Aorta (tissue), 5 donors: ENCODE measurements at regions not wholly inside any gene's neighbourhood (a gene's known extent, or its start where the extent isn't known, plus 50 kb on each side); places are given as distances from the start of the nearest gene placed in this dataset.

Source experiments
- ATAC-seq: fragments of 200-7000 bp; cut with Tn5 transposase; one replicate; pipeline ENCODE4 v1.9.1; 2022; ENCODE audit warnings: moderate library complexity; ENCODE audit not compliant: low FRiP score
- DNase-seq, 2 donors: peaks; one replicate each; pipeline ENCODE4 v3.0.0-alpha.2; 2020
- H3K27ac ChIP-seq, 2 donors: one replicate each; pipeline ENCODE4 v1.5.1; 2013; ENCODE audit warnings: low read length in 2 of 2, mild to moderate bottlenecking in 2 of 2, moderate library complexity in 2 of 2, control low read depth in 1 of 2, inconsistent platforms in 1 of 2, low read depth in 1 of 2
- H3K27me3 ChIP-seq, 2 donors: one replicate each; pipeline ENCODE4 v1.6.1; 2013; ENCODE audit warnings: control low read depth in 1 of 2, low read length in 1 of 2, mild to moderate bottlenecking in 1 of 2, moderate library complexity in 1 of 2; ENCODE audit not compliant: insufficient read depth in 2 of 2, control insufficient read depth in 1 of 2
- H3K36me3 ChIP-seq, 2 donors: one replicate each; pipeline ENCODE4 v1.6.1; 2013; ENCODE audit warnings: control low read depth in 1 of 2, low read length in 1 of 2, mild to moderate bottlenecking in 1 of 2; ENCODE audit not compliant: insufficient read depth in 2 of 2, control insufficient read depth in 1 of 2
- H3K4me1 ChIP-seq, 2 donors: one replicate each; pipeline ENCODE4 v1.6.1; 2013; ENCODE audit warnings: low read length in 2 of 2, control low read depth in 1 of 2, mild to moderate bottlenecking in 1 of 2, moderate library complexity in 1 of 2; ENCODE audit not compliant: insufficient read depth in 2 of 2, control insufficient read depth in 1 of 2
- H3K4me3 ChIP-seq, 2 donors: one replicate each; pipeline ENCODE4 v1.5.1; 2013; ENCODE audit warnings: low read length in 2 of 2, control low read depth in 1 of 2, mild to moderate bottlenecking in 1 of 2
- H3K9me3 ChIP-seq: one replicate; pipeline ENCODE4 v1.6.1; 2013; ENCODE audit warnings: mild to moderate bottlenecking, low read length; ENCODE audit not compliant: control insufficient read depth
- WGBS, 2 donors: extraction: QIAGEN DNeasy Blood & Tissue Kit; methylation state at CpG; one replicate each; pipeline ENCODE4 v1.1.7; 2013; 5-methylcytosine and 5-hydroxymethylcytosine counted together
- intact Hi-C, 2 donors: fragments of 100-400 bp; cut with DNase I; formaldehyde crosslinking; loops; one replicate each; pipeline versions ENCODE4 v1.14.2 to v1.15.0; 2022
- donor health status: healthy with polysubstance abuse.
- donor health status: Bipolar disorder and iron deficiency.
- donor health status: DM: no; HTN: no; CAD: no.
- donor health status: DM: no; HTN: no; CAD: no.
- donor health status: DM: yes; HTN: yes; CAD: no.

GRCh38 chr2:180146541-180146940 is 139.4 kb upstream of the CWC22 start:
- DNase-seq (no peak), ATAC-seq (no peak)
- Histone ChIP-seq H3K36me3 (no peaks in the 10 kb centered on the region), H3K27me3 (no peaks in the 10 kb centered on the region), H3K9me3 (no peaks in the 10 kb centered on the region), H3K27ac (no peak overlapping the region), H3K4me3 (no peak overlapping the region), H3K4me1 (no peaks in the 10 kb centered on the region)
- 24 to 31% methylated on average over 2 of the region's 2 CpGs for WGBS, 2 donors
- intact Hi-C loops, result no loop called here

GRCh38 chr2:180146114-180146513 is 139.0 kb upstream of the CWC22 start:
- Histone ChIP-seq H3K4me1 (no peaks in the 10 kb centered on the region), H3K9me3 (no peaks in the 10 kb centered on the region), H3K36me3 (no peaks in the 10 kb centered on the region), H3K4me3 (no peak overlapping the region), H3K27ac (no peak overlapping the region), H3K27me3 (no peaks in the 10 kb centered on the region)
- intact Hi-C loops, result no loop called here
- 35 to 44% methylated on average over 1 of the region's 1 CpG for WGBS, 2 donors
- ATAC-seq, result no peak
- no peak for DNase-seq

- 58 to 62% methylated on average over 5 of the region's 5 CpGs for WGBS, 2 donors
- intact Hi-C loops, result no loop called here
- Histone ChIP-seq H3K4me1 (no peaks in the 10 kb centered on the region), H3K27ac (no peak overlapping the region), H3K36me3 (no peaks in the 10 kb centered on the region), H3K27me3 (no peaks in the 10 kb centered on the region), H3K4me3 (no peak overlapping the region), H3K9me3 (no peaks in the 10 kb centered on the region)
- ATAC-seq (no peak), DNase-seq (no peak)
Measured at GRCh38 chr2:180145163-180145562, 138.1 kb upstream of the CWC22 start.

- Histone ChIP-seq H3K36me3 (no peaks in the 10 kb centered on the region), H3K4me1 (no peaks in the 10 kb centered on the region), H3K9me3 (no peaks in the 10 kb centered on the region), H3K4me3 (no peak overlapping the region), H3K27ac (no peak overlapping the region), H3K27me3 (no peaks in the 10 kb centered on the region)
- no peak for DNase-seq
- intact Hi-C loops, result no loop called here
- ATAC-seq, result no peak
Measured at GRCh38 chr2:180144338-180144813, 137.3 kb upstream of the CWC22 start.

- no peaks in the 10 kb centered on the region for H3K27me3 ChIP-seq
- ATAC-seq (no peak), DNase-seq (no peak)
- H3K27ac ChIP-seq, result no peak overlapping the region
- no peaks in the 10 kb centered on the region for H3K4me1 ChIP-seq
- 71 to 81% methylated on average over 5 of the region's 5 CpGs for WGBS, 2 donors
- no peaks in the 10 kb centered on the region for H3K36me3 ChIP-seq
- H3K4me3 ChIP-seq, result no peak overlapping the region
- intact Hi-C loops, result no loop called here
- no peaks in the 10 kb centered on the region for H3K9me3 ChIP-seq
Measured at GRCh38 chr2:180143633-180144337, 136.7 kb upstream of the CWC22 start.

GRCh38 chr2:180141600-180141999 is 134.5 kb upstream of the CWC22 start:
- H3K9me3 ChIP-seq, result no peaks in the 10 kb centered on the region
- DNase-seq (no peak), ATAC-seq (no peak)
- 54% methylated on average over 2 of the region's 2 CpGs for WGBS, 2 donors
- intact Hi-C loops, result no loop called here
- H3K4me1 ChIP-seq, result no peaks in the 10 kb centered on the region
- no peak overlapping the region for H3K27ac ChIP-seq
- no peaks in the 10 kb centered on the region for H3K27me3 ChIP-seq
- H3K36me3 ChIP-seq, result no peaks in the 10 kb centered on the region
- H3K4me3 ChIP-seq, result no peak overlapping the region

- no peak overlapping the region for H3K4me3 ChIP-seq
- WGBS, 2 donors, result 29 to 30% methylated on average over 1 of the region's 1 CpG
- intact Hi-C loops, result no loop called here
- no peaks in the 10 kb centered on the region for H3K36me3 ChIP-seq
- peaks cover 0 to 1% of the 10 kb centered on the region in 2 donors for H3K27me3 ChIP-seq
- no peak overlapping the region for H3K27ac ChIP-seq
- H3K4me1 ChIP-seq, result no peaks in the 10 kb centered on the region
- DNase-seq, result no peak
- H3K9me3 ChIP-seq, result no peaks in the 10 kb centered on the region
- ATAC-seq, result no peak
Measured at GRCh38 chr2:180133736-180134135, 126.6 kb upstream of the CWC22 start.

- intact Hi-C loops, result no loop called here
- Histone ChIP-seq H3K4me3 (no peak overlapping the region), H3K9me3 (no peaks in the 10 kb centered on the region), H3K4me1 (no peaks in the 10 kb centered on the region), H3K27me3 (peaks cover 0 to 1% of the 10 kb centered on the region in 2 donors), H3K27ac (no peak overlapping the region), H3K36me3 (no peaks in the 10 kb centered on the region)
- DNase-seq (no peak), ATAC-seq (no peak)
Measured at GRCh38 chr2:180130403-180130802, 123.3 kb upstream of the CWC22 start.

GRCh38 chr2:180128861-180129260 is 121.8 kb upstream of the CWC22 start:
- ATAC-seq (no peak), DNase-seq (no peak)
- intact Hi-C loops, result loop anchor here in 1 of 2 donors (5.0 to 10.0 kb wide), 2 partner anchors 1336 to 1588 kb away; no protein-coding TSS in a partner anchor
- Histone ChIP-seq H3K27ac (no peak overlapping the region), H3K9me3 (no peaks in the 10 kb centered on the region), H3K4me3 (no peak overlapping the region), H3K36me3 (no peaks in the 10 kb centered on the region), H3K4me1 (no peaks in the 10 kb centered on the region), H3K27me3 (no peaks in the 10 kb centered on the region)
- 85 to 88% methylated on average over 2 of the region's 2 CpGs for WGBS, 2 donors
